NCI-H345 treated with DMSO at 0.1 percent for 48 hours (cell line): ENCODE measurements at regions not wholly inside any gene's neighbourhood (a gene's known extent, or its start where the extent isn't known, plus 50 kb on each side); places are given as distances from the start of the nearest gene placed in this dataset.

Source experiments
- DNase-seq: peaks from one replicate; lab custom pipeline; 2025; ENCODE audit not compliant: unreplicated experiment; lab: John Stamatoyannopoulos, UW

- DNase-seq: no peak
These were observed 423.8 kb upstream of the JARID2 start for GRCh38 chr6:14822012-14822553.

DNA sequence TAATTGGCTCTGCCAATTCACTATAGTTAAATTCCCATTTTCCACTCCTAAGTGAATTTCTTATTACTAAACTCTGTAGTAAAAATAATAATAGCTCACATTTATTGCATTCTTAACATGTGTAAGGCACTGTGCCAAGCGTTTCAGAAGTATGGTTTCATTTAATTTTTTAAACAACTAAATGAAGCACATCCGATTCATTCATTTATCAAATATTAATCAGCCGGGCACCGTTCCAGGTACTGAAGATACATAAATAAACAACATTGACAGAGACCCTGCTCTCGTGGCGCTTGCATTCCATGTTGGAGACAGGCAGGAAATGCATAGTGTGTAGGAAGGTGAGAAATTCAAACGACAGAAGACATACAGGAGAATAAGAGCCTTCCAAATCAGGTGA is 423.2 kb upstream of the JARID2 start:
- DNase-seq: no peak

DNA sequence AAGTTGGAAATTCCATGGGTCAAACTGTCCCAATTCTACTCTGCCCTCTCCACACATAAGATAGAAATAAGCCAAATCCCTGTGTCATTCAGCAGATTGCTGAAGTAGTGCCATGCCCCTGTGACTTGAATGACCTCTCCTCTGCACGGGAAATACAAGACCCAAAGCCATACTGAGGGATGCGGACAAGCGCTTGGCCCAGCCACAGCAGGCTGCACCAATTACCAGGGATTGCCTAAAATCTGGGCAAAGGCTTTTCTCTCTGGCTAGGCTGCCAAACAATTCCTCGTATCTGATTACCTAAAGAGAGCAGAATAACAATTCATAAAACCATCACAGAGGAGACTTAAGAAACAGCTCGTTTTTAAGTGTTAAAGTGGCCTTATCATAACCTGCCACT is 421.8 kb upstream of the JARID2 start:
- DNase-seq: no peak

- DNase-seq: no peak
These were observed 421.2 kb upstream of the JARID2 start for GRCh38 chr6:14824484-14825275.

GRCh38 chr6:14826456-14826855 is 419.4 kb upstream of the JARID2 start:
- DNase-seq: no peak

DNA sequence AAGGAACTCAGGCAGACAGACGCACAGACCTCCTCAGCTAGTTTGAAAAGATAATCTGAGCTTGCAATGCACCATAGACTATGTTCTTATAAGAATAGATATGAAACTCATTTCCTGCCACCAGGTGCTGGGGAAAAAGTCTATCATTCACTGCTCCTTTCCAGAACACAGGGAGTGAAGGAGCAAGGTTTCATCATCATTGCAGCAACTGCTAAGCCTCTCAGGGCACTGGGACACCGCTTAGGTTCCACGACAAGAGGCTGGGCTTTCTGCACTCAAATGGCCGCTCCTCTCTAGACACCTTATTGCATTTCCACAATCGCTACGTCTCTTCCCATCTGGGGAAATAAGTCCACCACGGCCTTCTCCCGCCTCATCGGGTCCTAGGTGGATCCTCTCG is 418.5 kb upstream of the JARID2 start:
- no peak for DNase-seq

DNA sequence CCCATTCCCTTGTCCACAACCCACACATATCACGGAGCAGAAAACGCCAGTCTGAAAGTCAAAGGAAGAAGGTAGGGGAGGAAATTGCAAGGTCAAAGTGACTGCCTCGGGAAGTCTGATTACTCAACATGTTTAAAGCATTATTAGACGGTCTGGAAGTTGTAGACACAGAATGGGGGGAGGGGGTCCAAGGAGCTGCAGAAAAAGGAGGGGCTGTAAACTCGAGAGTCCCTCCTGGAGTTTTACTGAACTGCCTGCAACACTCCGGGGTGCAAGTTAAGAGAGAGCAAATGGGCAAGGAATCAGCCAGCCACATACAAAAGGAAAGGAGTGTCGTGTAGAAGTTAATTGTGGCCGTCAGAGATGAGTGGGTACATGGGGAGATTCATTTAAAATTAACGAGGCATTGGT is 417.7 kb upstream of the JARID2 start:
- no peak for DNase-seq

DNA sequence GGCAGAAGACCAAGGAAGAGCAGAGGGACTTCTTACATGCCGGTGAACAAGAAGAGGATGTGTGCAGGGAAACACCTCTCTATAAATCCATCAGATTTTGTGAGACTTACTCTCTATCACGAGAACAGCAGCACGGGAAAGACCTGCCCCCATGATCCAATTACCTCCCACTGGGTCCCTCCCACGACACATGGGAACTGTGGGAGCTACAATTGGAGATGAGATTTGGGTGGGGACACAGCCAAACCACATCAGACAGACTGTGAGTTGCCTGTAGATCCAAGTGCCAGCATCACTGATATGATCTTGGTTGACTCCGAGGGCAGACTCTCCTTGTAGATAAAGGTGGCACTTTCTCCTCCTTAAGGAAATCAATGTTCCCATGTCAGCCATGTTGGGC is 414.8 kb upstream of the JARID2 start:
- DNase-seq: no peak

DNA sequence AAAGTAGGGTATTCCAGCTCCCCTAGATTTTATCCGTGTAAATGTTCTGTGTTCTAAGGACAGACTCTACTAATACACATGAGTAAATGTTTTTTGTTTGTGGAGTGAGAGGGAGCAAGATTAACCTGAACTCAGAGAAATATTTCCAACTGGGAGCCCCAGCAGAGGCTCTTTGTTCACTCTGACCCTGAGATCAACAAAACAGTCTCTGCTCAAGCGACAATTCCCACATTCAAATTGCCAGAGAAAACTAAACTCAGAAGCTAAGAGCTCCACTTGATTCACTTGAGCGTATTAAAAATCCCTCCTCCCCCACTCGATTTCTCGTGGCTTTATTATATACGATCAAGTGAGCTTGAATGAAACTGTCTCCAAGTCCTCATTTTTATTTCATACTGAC is 413.9 kb upstream of the JARID2 start:
- no peak for DNase-seq

DNA sequence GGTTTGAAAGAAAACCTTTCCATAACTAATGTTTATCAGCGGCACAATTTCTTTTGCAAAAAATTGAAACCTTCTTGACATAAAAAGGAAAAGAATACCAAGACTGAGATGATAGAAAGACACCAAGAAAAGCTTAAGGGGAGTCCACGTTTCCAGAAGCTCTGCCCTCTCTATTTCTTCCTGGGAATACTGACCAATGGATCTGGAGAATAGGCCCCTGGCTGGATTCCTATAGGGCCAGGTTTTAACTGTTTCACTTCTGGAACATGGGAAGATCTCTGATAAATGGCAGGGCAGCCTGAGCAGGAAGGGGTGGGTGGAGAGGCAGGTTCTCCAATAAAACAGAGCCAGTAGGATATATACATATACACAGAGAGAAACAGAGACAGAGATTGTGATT is 413.4 kb upstream of the JARID2 start:
- no peak for DNase-seq

DNA sequence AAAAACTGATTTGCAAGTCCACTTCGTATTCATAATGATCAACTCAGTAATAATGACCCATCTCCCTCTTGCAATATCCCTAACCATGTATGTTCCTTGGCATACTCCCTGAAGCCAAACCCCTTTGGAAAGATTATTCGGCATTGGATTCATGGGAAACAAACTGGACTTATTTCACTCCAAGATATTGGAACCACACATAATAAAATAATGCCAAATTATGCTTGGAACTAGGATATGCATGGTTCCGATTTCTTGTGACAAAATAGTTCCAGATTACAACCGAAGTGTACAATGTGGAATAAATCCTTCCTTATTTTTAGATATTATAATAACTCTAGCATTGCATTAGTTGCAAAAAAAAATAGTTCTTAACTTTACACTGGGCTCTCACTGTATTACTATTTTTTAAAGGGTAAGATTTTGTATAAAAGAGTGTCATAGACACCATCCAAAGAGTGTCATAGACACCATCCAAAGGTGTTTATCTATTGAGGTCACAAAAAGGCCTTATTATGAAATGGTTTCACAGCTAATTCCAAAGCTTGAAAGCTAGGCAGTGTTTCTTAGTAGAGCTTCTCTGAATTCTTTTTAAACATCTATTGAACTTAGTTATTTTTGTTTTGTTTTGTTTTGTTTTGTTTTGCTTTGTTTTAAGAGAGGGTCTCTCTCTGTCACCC is 410.9 kb upstream of the JARID2 start:
- no peak for DNase-seq

- no peak for DNase-seq
These were observed 408.4 kb upstream of the JARID2 start for GRCh38 chr6:14837435-14837834.

- no peak for DNase-seq
These were observed 407.7 kb upstream of the JARID2 start for GRCh38 chr6:14838133-14838583.

GRCh38 chr6:14841901-14842421 is 403.9 kb upstream of the JARID2 start:
- DNase-seq: no peak

DNA sequence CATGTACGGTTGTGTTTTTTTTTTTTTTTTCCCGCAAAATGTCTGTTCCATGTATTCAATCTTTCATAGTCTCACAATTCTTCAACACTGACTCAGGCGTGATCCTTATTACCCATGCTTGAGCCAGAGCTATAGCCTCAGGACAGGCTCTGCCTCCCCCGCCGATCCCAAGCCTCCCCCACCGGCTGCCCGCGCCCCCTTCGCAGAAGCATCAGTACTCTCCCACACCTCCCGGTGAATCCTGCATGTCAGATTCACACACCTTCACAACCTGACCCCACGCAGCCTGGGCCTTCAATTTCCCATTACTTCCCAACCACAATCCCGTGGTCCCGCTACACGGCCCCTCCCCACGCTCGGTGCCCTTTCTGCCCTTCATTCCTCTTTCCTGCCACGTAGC is 401.5 kb upstream of the JARID2 start:
- no peak for DNase-seq

- no peak for DNase-seq
These were observed 397.9 kb upstream of the JARID2 start for GRCh38 chr6:14848019-14848418.

GRCh38 chr6:14849185-14849584 is 396.7 kb upstream of the JARID2 start:
- DNase-seq: no peak

DNA sequence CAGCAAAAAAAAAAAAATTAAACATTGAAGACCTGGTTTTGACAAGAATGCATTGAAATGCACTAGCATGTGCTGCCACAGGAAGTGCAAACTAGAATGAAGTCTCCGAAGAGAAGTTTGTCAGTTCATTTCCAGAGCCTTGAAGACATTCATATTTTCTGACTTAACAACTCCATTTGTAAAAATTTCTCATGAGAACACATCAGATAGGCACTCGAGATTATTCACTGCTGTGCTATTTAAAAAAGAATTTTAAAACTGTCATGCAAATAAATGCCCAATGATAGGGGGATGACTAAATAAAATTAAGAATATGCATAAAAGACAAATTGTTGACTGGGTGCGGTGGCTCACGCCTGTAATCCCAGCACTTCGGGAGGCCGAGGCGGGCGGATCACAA is 394.6 kb upstream of the JARID2 start:
- no peak for DNase-seq

- DNase-seq: no peak
These were observed 393.5 kb upstream of the JARID2 start for GRCh38 chr6:14852375-14852774.

- no peak for DNase-seq
These were observed 389.7 kb upstream of the JARID2 start for GRCh38 chr6:14856177-14856576.

GRCh38 chr6:14857001-14857400 is 388.9 kb upstream of the JARID2 start:
- no peak for DNase-seq

- no peak for DNase-seq
These were observed 388.4 kb upstream of the JARID2 start for GRCh38 chr6:14857501-14857900.
